GM10248 (cell line): ENCODE measurements at regions not wholly inside any gene's neighbourhood (a gene's known extent, or its start where the extent isn't known, plus 50 kb on each side); places are given as distances from the start of the nearest gene placed in this dataset.

ENCODE experiments used
- CTCF ChIA-PET: fragments of 300-600 bp; sonication (Branson Sonifier 250); formaldehyde crosslinking; extraction: SDS; loops from one replicate; lab custom pipeline; 2021; ENCODE audit warnings: antibody characterized with exemption; lab: Yijun Ruan, JAX
- POLR2A ChIA-PET: fragments of 350-650 bp; sonication (Branson Sonifier 250); formaldehyde crosslinking; extraction: SDS; loops from one replicate; lab custom pipeline; 2020; ENCODE audit warnings: antibody characterized with exemption; lab: Yijun Ruan, JAX
- DNase-seq: peaks from one replicate; pipeline ENCODE4 v3.0.0; 2012; ENCODE audit errors: extremely low spot score
- TF ChIP-seq, protein P1 (sequence below): IDR thresholded peaks from 2 replicates; pipeline ENCODE4 v1.5.1; 2012; ENCODE audit warnings: mild to moderate bottlenecking, low read depth; ENCODE audit errors: extremely low read depth, missing control alignments, control extremely low read depth

DNA sequence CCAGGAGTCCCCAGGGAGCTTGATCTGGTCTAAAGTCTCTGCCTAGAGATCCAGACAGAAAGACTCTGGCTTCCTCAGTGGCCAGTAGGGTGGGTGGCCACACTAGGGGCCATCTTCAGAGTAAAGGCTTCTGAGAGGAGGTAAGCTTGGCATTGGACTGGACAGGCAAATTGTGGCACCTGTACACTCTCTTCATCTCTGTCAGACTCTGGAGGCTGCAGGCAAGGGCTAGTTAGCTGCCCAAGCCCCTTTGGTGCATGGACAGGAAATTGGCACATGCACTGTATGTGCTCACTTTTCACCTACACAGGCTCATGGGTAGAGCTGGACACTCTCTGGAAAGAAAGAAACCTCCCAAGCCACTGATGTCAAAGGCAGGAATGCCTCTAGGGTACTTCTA lies 142.8 kb downstream of the PJA1 start:
- POLR2A ChIA-PET, result no interaction called here
- TF ChIP-seq, protein P1, sequence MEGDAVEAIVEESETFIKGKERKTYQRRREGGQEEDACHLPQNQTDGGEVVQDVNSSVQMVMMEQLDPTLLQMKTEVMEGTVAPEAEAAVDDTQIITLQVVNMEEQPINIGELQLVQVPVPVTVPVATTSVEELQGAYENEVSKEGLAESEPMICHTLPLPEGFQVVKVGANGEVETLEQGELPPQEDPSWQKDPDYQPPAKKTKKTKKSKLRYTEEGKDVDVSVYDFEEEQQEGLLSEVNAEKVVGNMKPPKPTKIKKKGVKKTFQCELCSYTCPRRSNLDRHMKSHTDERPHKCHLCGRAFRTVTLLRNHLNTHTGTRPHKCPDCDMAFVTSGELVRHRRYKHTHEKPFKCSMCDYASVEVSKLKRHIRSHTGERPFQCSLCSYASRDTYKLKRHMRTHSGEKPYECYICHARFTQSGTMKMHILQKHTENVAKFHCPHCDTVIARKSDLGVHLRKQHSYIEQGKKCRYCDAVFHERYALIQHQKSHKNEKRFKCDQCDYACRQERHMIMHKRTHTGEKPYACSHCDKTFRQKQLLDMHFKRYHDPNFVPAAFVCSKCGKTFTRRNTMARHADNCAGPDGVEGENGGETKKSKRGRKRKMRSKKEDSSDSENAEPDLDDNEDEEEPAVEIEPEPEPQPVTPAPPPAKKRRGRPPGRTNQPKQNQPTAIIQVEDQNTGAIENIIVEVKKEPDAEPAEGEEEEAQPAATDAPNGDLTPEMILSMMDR, result no peak
- CTCF ChIA-PET, result interaction anchor here (1.5 kb wide), 1 partner anchor 31 kb away, joined by 3 read pairs; no protein-coding TSS in a partner anchor
- DNase-seq, result no peak

DNA sequence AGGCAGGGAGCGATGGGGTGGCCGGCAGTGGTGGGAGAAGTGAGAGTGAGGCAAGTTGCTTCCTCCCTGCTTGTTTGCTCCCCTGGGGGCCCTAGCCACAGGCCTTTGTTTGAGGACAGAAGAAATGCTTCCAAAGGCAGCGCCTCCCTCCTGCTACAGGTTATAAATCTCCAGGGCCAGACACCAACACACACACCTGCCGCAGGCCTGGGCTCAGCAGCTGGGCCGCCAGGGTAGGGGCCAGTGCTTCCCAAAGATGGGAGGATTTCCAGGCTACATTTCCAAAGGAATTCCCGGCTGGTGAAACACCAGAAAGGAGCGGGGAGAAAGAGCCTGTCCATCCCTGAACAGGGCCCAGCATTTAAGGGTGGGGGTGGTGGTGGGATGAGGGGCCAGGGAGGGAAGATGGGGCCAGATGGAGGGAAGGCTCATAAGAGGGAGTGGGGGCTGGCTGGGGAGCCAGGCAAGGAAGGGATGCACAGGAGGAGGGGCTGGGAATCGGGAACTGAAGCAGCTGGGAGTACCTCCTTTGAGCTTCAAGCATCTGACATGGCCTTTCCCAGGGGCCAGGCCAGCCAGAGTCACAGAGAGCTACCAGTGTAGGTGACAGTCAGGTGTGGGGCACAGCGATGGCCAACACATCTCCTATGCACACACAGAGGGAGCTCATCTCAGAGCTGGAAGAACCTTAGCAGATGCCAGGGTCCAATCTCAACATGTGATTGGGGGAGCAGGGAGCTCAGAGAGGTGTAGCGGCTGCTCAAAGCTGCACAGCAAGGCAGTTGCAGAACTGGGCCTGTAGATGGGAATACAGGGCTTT lies 143.9 kb downstream of the PJA1 start:
- ChIA-PET POLR2A (no interaction called here), CTCF (no interaction called here)
- TF ChIP-seq, protein P1, result no peak
- no peak for DNase-seq

DNA sequence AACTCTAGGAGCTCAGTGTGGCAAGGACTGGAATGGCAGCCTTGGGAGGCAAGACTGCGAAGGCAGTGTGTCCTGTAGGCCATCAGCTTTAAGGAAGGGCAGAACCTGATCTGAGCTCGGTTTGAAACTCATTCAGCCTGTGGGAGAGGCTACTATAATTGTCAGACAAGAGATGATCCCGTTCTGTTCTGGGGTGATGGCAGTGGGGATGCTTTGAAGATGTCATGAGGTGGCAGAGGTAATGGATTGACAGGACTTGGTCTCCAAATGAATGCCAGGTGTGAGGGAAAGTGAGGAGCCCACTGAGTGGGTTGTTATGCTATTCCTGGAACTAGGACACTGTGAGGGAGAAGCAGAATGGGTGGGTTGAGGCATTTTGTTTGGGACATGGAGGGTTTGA lies 144.9 kb downstream of the PJA1 start:
- DNase-seq, result no peak
- ChIA-PET POLR2A (no interaction called here), CTCF (no interaction called here)
- TF ChIP-seq, protein P1, result no peak

DNA sequence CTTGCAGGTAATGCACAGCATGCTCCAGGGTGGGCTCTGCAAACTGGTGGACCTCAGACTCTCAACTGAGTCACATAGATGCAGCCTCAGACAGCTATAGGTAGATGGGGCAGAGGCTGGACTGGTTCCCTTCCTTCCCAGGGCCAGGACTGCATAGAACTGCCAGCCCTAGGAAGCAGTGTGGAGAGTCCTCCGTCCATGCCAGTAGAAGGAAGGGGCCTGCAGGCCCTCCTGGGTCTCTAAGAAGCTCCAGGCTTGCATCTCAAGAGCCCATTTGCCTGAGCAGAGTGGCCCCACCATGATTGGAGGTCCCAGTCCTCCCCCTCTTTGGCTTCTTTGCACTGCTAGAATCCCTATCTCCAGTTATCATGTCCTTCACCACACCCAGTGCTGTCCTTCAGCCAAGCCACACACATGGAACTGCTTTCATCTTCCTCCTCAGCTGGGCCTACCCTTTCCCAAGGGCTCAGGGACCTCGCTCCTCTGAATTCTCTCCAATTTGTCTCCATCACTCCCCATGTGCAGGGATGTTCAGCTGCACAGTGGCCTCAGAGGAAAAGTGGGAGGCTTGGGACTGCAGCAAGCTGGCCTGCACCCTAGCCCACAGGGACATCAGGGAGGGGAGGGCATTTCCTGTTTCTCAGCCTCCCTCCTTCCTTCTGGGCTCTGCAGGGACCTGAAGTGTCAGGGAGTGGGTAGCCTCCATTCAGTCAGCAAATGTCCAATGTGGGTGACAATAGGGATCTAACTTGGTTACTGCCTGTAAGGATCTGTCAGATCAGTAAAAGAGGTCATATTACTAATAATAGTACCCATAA lies 146.0 kb downstream of the PJA1 start:
- ChIA-PET CTCF (no interaction called here), POLR2A (no interaction called here)
- DNase-seq, result no peak
- TF ChIP-seq, protein P1, result no peak

DNA sequence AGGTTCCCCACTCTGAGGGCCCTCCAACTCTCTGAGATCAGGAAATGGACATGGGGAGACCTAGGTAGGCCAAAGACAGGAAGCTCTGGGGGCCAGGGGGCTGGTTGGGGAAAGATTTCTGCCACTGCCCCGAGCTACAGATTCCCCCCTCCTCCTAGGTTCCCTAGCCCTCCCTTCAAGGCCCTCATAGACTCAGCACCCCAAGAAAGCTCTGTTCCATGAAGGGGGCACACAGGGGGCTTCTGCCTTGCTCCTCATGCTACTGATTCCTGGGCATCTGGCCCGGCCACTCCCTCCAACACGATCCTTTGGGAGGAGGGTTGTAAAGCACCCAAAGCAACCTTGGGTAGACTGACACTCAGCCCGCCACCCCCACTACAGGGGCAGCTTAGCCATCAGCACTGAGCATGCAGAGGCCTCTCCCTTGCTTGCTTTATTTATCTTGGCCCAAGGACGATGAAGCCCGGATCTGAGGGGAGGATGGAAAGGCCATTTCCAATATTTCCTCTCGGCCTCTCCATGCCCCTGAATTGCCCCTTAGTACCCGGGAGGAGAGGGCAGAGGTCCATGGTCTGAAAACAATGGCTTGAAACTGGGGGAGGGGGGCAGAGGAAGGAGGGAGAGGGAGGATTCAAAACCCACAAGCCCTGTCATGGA lies 146.7 kb downstream of the PJA1 start:
- TF ChIP-seq, protein P1, result no peak
- ChIA-PET POLR2A (no interaction called here), CTCF (no interaction called here)
- DNase-seq, result no peak

DNA sequence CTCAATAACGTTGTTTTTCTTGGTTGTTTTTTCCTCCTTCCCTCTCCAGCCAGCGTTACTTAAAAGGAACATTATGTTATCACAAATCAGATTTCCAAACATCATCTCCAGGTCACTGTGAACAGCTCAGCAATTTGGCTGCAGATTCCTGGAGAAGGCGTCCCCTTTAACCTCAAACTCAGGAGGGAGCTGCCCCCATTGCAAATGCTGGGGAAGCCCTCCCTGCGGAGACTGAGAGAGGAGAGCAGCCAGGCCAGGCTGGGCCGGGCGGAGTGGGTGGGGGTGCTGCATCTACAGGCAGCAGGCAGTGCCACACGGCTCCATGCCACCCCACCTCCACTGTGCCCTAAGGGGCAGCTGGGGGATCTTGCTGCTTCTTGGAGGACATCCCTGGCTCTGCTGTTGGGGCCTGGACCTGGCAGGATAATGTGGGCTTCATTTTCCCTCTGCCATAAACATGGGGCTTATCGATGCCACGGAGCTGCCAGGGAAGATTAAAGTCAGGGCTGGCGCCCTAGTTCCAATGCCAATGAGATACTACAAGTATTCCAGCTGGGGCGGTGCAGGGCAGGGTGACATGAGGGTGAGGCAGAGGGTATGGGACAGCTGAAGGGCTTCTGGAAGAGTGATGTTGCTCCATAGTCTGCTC lies 148.8 kb downstream of the PJA1 start:
- POLR2A ChIA-PET, result no interaction called here
- TF ChIP-seq, protein P1, result no peak
- CTCF ChIA-PET, result no interaction called here

More for the DNA sequence above, 148.8 kb downstream of the PJA1 start:
- peak; percentile 4 for DNase-seq
